NT2/D1 (cell line): ENCODE measurements at regions not wholly inside any gene's neighbourhood (a gene's known extent, or its start where the extent isn't known, plus 50 kb on each side); places are given as distances from the start of the nearest gene placed in this dataset.

Experiments used
- SUZ12 ChIP-seq: IDR thresholded peaks from 2 replicates; pipeline ENCODE4 v1.6.1; 2011; ENCODE audit not compliant: insufficient read length, insufficient read depth; ENCODE audit errors: extremely low read depth
- YY1 ChIP-seq: IDR thresholded peaks from 2 replicates; pipeline ENCODE4 v1.6.1; 2011; ENCODE audit not compliant: insufficient read length, insufficient read depth

DNA sequence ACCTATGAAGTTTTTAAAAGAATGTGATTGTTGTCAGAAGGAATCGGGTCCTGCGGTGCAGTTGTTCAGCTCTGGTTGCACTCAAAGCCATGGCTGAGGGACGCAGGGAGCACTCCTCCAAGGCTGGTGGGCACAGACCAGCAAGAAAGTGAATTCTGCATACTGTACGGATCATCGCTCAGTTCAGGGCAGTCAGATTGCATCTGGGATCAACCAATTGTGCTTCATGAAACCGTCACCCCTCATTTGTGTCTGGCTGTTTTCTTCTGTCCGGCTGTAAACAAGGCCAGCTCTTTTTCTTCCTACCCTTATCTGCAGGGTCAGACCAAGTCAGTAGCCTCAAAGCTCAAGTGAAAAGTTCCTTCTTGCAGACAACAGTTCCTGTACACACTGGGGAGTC is 478.3 kb downstream of the TFAP2A start:
- TF ChIP-seq YY1 (no peak), SUZ12 (no peak)
